Fibroblast of villous mesenchyme (primary cell): ENCODE measurements at regions not wholly inside any gene's neighbourhood (a gene's known extent, or its start where the extent isn't known, plus 50 kb on each side); places are given as distances from the start of the nearest gene placed in this dataset.
A peak's percentile ranks its signal among the peaks of the same experiment; 100 is the strongest.

ENCODE experiments used
- DNase-seq: peaks from one replicate; pipeline ENCODE4 v3.0.0-alpha.2; 2010; ENCODE audit warnings: low read depth
- H3K4me3 ChIP-seq: 2 replicates; pipeline ENCODE4 v1.5.1; 2011; ENCODE audit warnings: low read depth, mild to moderate bottlenecking, low read length
- CTCF ChIP-seq: IDR thresholded peaks from 2 replicates; pipeline ENCODE4 v1.5.1; 2012; ENCODE audit warnings: low read depth, mild to moderate bottlenecking, low read length; ENCODE audit not compliant: insufficient read depth

GRCh38 chr3:145144361-145144760 is 1016.6 kb downstream of the PLOD2 start:
- H3K4me3 ChIP-seq = no peak overlapping the region
- peak; percentile 60 for DNase-seq
- no peak for TF ChIP-seq CTCF

DNA sequence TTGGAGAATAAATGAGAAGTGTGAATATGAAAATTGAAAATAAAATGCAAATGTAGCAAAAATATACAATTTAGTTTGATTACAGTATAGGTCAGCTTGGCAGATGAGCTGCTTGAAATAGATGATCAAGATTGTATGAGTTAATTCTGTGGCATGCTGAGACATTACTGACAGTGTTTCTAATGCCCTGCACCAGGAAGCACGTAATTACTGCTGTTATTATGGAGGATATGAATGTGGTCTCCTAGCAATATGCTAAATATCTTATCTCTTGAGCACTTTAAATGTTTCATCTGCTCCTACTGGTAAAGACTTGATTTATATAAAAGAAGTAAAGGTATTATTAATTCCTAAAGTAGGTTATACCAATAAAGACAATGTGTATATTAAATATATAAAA is 1015.5 kb downstream of the PLOD2 start:
- TF ChIP-seq CTCF = no peak
- DNase-seq = no peak
- no peak overlapping the region for H3K4me3 ChIP-seq

GRCh38 chr3:145159640-145160039 is 1001.3 kb downstream of the PLOD2 start:
- no peak overlapping the region for H3K4me3 ChIP-seq
- no peak for TF ChIP-seq CTCF
- DNase-seq = no peak

DNA sequence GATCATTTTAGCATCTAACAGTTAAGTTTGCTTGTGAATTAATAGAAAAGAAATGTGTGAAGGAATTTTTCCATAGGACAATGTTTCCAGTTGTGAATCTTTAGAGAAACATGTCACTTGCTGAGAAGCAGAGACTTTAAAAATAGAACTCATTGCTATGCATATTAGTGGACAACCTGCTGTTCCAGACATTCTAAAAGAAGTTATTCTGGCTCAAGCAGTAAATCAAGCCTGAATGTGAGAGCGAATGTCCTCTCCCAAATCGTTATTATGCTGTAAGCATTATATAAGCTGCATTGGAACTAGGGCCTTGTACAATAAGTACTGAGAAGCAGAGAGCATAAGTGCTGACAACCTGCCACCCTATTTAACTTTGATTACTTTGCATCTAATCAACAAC is 990.9 kb downstream of the PLOD2 start:
- no peak overlapping the region for H3K4me3 ChIP-seq
- no peak for TF ChIP-seq CTCF
- no peak for DNase-seq

- no peak for DNase-seq
- no peak overlapping the region for H3K4me3 ChIP-seq
- TF ChIP-seq CTCF = no peak
Observed at GRCh38 chr3:145175626-145176025, 985.4 kb downstream of the PLOD2 start.

DNA sequence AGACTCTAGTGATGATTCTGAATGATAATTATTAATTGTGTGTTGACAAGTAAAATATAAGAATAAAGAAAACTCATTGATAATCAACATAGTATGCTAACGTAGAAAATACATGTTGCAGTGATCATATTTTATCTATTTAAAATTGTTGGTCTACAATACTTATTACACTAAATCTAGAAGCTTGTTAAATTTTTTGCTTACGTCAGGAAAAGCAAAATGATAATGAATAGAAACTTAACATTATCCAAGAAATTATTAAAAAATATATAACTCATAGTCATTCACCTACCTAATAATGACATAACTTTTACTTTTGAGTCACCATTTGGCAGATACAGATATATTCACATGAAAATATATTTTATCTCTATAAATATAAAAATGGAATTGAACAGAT is 984.1 kb downstream of the PLOD2 start:
- DNase-seq = no peak
- no peak for TF ChIP-seq CTCF
- no peak overlapping the region for H3K4me3 ChIP-seq

- TF ChIP-seq CTCF = no peak
- no peak for DNase-seq
- H3K4me3 ChIP-seq = no peak overlapping the region
Observed at GRCh38 chr3:145177828-145178227, 983.2 kb downstream of the PLOD2 start.
